ENCODE measurements at regions not wholly inside any gene's neighbourhood (a gene's known extent, or its start where the extent isn't known, plus 50 kb on each side); places are given as distances from the start of the nearest gene placed in this dataset.

DNA sequence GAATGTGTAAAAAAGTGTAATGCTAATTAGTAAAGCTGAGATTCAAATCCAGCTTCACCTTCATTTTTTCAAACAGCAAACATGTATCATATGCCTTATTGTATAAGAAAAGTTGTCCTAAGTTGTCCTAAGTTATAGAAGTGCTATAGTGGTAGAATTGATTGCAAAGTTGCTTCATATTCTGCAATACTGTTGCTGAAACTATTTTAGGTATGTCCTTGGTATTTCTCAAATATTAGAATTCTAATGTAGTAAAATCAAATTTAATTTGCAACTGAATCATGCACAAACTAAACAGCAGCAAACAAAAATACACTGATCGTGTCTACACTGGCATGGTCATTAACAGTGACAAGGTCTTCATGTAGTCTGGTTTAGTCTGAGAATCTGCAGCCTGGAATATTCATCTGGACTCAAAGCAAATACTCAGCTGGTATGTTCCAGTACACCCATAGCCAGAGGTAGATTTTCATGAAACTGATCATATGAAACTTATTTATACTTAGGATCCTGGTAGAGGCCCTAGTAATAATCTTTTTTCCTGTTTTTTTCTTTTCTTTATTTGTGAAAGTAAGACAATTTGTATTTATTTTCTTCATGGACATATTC is 555.6 kb upstream of the ZEB2 start:
- Mint-ChIP-seq H3K27me3 (no peaks in the 10 kb centered on the region), H3K4me1 (ENCODE audit: low read depth) (no peaks in the 10 kb centered on the region), H3K4me3 (ENCODE audit: low read depth) (no peak overlapping the region), H3K9me3 (ENCODE audit: low read depth) (no peaks in the 10 kb centered on the region), H3K36me3 (ENCODE audit: insufficient read depth) (no peaks in the 10 kb centered on the region), H3K27ac (no peak overlapping the region)
- TF ChIP-seq CTCF (IDR thresholded peaks at IDR 0.05; ENCODE audit: unreplicated experiment) = no peak
- no peak for DNase-seq (ENCODE audit: low spot score, unreplicated experiment)

DNA sequence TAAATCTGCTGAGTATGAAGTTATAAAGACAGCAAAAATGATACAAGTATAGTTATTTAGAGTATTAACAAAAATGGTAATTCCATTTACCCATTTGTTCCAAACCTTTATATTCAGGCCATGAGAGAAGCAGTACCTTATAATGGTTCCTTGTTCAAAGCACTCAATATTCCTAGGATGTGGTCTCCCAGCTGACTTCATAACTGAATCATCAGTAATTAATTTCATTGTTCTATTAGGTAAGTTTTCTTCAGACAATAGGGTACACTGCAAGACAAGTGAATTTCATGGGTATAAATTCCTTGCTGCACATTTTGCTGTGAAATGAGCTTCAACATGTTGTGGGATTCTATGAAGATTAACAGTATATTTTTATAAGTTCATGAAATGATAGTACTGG is 550.8 kb upstream of the ZEB2 start:
- Mint-ChIP-seq H3K36me3 (ENCODE audit: insufficient read depth) (no peaks in the 10 kb centered on the region), H3K27ac (no peak overlapping the region), H3K27me3 (no peaks in the 10 kb centered on the region), H3K4me1 (ENCODE audit: low read depth) (no peaks in the 10 kb centered on the region), H3K4me3 (ENCODE audit: low read depth) (no peak overlapping the region), H3K9me3 (ENCODE audit: low read depth) (no peaks in the 10 kb centered on the region)
- TF ChIP-seq CTCF (IDR thresholded peaks at IDR 0.05; ENCODE audit: unreplicated experiment) = no peak
- DNase-seq (ENCODE audit: low spot score, unreplicated experiment) = no peak

DNA sequence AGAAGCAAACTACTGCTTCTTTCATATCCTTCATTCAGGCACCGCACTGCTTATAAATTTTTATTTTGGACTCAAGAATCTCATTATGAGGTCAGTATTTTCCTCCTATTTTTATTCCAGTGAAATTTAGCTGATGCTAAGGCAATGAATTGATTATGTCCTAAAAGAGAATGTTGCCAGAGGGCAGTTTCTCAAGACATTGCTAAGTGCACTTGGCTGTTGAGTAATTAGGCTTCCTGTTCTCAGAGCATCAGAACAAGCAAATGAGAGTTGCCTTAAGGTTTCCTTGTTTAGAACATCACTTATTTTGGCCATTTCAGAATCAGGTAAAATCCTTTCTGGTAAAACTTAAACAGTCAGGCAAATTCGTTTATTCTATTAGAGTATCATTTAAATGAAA is 548.6 kb upstream of the ZEB2 start:
- Mint-ChIP-seq H3K4me1 (ENCODE audit: low read depth) (no peaks in the 10 kb centered on the region), H3K27ac (no peak overlapping the region), H3K4me3 (ENCODE audit: low read depth) (no peak overlapping the region), H3K27me3 (no peaks in the 10 kb centered on the region), H3K36me3 (ENCODE audit: insufficient read depth) (no peaks in the 10 kb centered on the region), H3K9me3 (ENCODE audit: low read depth) (no peaks in the 10 kb centered on the region)
- no peak for TF ChIP-seq CTCF (IDR thresholded peaks at IDR 0.05; ENCODE audit: unreplicated experiment)
- DNase-seq (ENCODE audit: low spot score, unreplicated experiment) = no peak

DNA sequence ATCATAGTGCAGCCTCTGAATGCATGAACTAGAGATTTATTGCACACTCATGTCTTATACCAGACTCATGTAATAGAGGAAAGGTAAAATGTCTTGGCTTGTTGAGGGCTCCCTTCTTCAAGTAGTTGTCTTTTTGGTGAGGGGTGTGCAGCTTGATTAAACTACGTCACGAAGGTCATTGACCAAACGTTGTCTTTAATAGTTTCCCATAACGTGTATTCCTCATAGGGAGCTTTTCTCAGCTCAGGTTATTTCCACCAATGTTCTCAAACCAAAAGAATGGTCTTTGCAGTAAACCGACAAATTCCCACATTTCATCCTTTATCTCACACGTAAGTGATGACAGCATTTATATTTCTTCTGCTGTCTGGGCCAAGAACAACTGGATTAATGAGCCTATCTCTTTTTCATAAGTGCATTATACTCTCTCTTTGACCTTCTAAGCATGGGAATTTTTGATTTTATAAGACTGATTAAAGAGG is 547.7 kb upstream of the ZEB2 start:
- no peaks in the 10 kb centered on the region for H3K4me1 Mint-ChIP-seq (ENCODE audit: low read depth)
- H3K4me3 Mint-ChIP-seq (ENCODE audit: low read depth) = no peak overlapping the region
- H3K9me3 Mint-ChIP-seq (ENCODE audit: low read depth) = no peaks in the 10 kb centered on the region
- no peak for DNase-seq (ENCODE audit: low spot score, unreplicated experiment)
- H3K27me3 Mint-ChIP-seq = no peaks in the 10 kb centered on the region
- H3K27ac Mint-ChIP-seq = no peak overlapping the region
- TF ChIP-seq CTCF (IDR thresholded peaks at IDR 0.05; ENCODE audit: unreplicated experiment) = no peak
- H3K36me3 Mint-ChIP-seq (ENCODE audit: insufficient read depth) = no peaks in the 10 kb centered on the region

GRCh38 chr2:145066856-145067548 is 547.1 kb upstream of the ZEB2 start:
- no peak overlapping the region for H3K27ac Mint-ChIP-seq
- H3K4me3 Mint-ChIP-seq (ENCODE audit: low read depth) = no peak overlapping the region
- TF ChIP-seq CTCF (IDR thresholded peaks at IDR 0.05; ENCODE audit: unreplicated experiment) = no peak
- no peaks in the 10 kb centered on the region for H3K27me3 Mint-ChIP-seq
- H3K9me3 Mint-ChIP-seq (ENCODE audit: low read depth) = no peaks in the 10 kb centered on the region
- H3K4me1 Mint-ChIP-seq (ENCODE audit: low read depth) = no peaks in the 10 kb centered on the region
- no peak for DNase-seq (ENCODE audit: low spot score, unreplicated experiment)
- H3K36me3 Mint-ChIP-seq (ENCODE audit: insufficient read depth) = no peaks in the 10 kb centered on the region

All from progenitor cell of endocrine pancreas (in vitro differentiated cells).